HepG2 (cell line): ENCODE measurements at regions not wholly inside any gene's neighbourhood (a gene's known extent, or its start where the extent isn't known, plus 50 kb on each side); places are given as distances from the start of the nearest gene placed in this dataset.

Source experiments
- ATAC-seq: fragments of 200-7000 bp; cut with Tn5 transposase; 3 replicates; pipeline ENCODE4 v1.9.1; 2020; ENCODE audit warnings: mild to moderate bottlenecking, moderate library complexity
- BruUV-seq: library from RNA; stranded (reverse); fragments of 400-500 nt; replicated peaks from 2 replicates; lab custom pipeline; 2021; lab: Mats Ljungman, UMichigan
- CTCF ChIA-PET: fragments of 300-600 bp; formaldehyde crosslinking; extraction: SDS; loops from one replicate; lab custom pipeline; 2021; ENCODE audit warnings: low total read pairs, inconsistent platforms, low intra/inter-chr PET ratio; lab: Yijun Ruan, JAX
- POLR2A ChIA-PET: fragments of 350-600 bp; sonication (Branson Sonifier 250); formaldehyde crosslinking; loops from one replicate; lab custom pipeline; 2020; ENCODE audit warnings: antibody characterized with exemption, inconsistent platforms; lab: Yijun Ruan, JAX
- DNase-seq: peaks from one replicate; pipeline ENCODE4 v3.0.0-alpha.2; 2015; ENCODE audit warnings: low spot score
- FAIRE-seq: peaks from 3 replicates; lab custom pipeline; 2011; peaks lifted over from hg19 to GRCh38; lab: Jason Lieb, UNC
- H2AFZ ChIP-seq: one replicate; pipeline ENCODE4 v1.6.1; 2011; ENCODE audit warnings: low read length, inconsistent platforms
- H3K27ac ChIP-seq: fragments of 300-600 bp; 3 replicates; pipeline ENCODE4 v1.8.0; 2011; ENCODE audit warnings: mixed run types, mild to moderate bottlenecking, mixed read lengths, low read length, inconsistent platforms; ENCODE audit not compliant: insufficient read depth; ENCODE audit errors: extremely low read length
- H3K27me3 ChIP-seq, 2 experiments: fragments of 200-600 bp in 1 of 2; 2 replicates in 1 of 2; 3 replicates in 1 of 2; pipeline versions ENCODE4 v1.6.0 to v1.8.0; 2011; ENCODE audit warnings: low read length in 2 of 2, mild to moderate bottlenecking in 2 of 2, moderate library complexity in 2 of 2, inconsistent platforms in 1 of 2; ENCODE audit not compliant: insufficient read depth in 2 of 2, control insufficient read depth in 1 of 2
- H3K36me3 ChIP-seq, 2 experiments: fragments of 200-600 bp in 1 of 2; replicated peaks in 1 of 2; 2 replicates in 1 of 2; 3 replicates in 1 of 2; pipeline versions ENCODE4 v1.5.1 to v1.8.0; 2011; ENCODE audit warnings: low read length in 2 of 2, inconsistent platforms in 1 of 2; ENCODE audit not compliant: insufficient read depth in 2 of 2, control insufficient read depth in 1 of 2
- H3K4me1 ChIP-seq: 2 replicates; pipeline ENCODE4 v1.5.1; 2012; ENCODE audit warnings: low read length, inconsistent platforms; ENCODE audit not compliant: insufficient read depth
- H3K4me2 ChIP-seq: 2 replicates; pipeline ENCODE4 v1.6.0; 2011; ENCODE audit warnings: low read depth, low read length, inconsistent platforms
- H3K4me3 ChIP-seq, 3 experiments: fragments of 200-600 bp in 1 of 3; sonication (generic), shearing (Covaris generic) in 1 of 3; replicated peaks in 1 of 3; 2 replicates each; pipeline ENCODE4 v1.5.1; 2011 to 2016; ENCODE audit warnings: low read length in 3 of 3, inconsistent platforms in 2 of 3, low read depth in 2 of 3, mild to moderate bottlenecking in 2 of 3, control low read depth in 1 of 3, mixed read lengths in 1 of 3; ENCODE audit not compliant: insufficient read depth in 1 of 3
- H3K79me2 ChIP-seq: one replicate; pipeline ENCODE4 v1.6.1; 2011; ENCODE audit warnings: low read length, inconsistent platforms; ENCODE audit not compliant: insufficient read depth
- H3K9ac ChIP-seq: 2 replicates; pipeline ENCODE4 v1.6.0; 2011; ENCODE audit warnings: mild to moderate bottlenecking, low read depth, low read length, inconsistent platforms; ENCODE audit not compliant: insufficient read depth
- H3K9me3 ChIP-seq: 2 replicates; pipeline ENCODE4 v1.5.1; 2012; ENCODE audit warnings: mild to moderate bottlenecking, low read length
- H4K20me1 ChIP-seq: 2 replicates; pipeline ENCODE4 v1.6.0; 2011; ENCODE audit warnings: inconsistent platforms, mild to moderate bottlenecking, low read length, moderate library complexity; ENCODE audit not compliant: insufficient read depth
- BRD4 ChIP-seq: sonication (generic); formaldehyde crosslinking; IDR thresholded peaks from 2 replicates; pipeline ENCODE4 v1.4.0; 2020; ENCODE audit warnings: missing genetic modification reagents
- FIP1L1 ChIP-seq: fragments of 200-400 bp; formaldehyde crosslinking; IDR thresholded peaks from 2 replicates; pipeline ENCODE4 v1.6.1; 2018; ENCODE audit warnings: low read depth, mild to moderate bottlenecking, low read length, moderate library complexity, borderline replicate concordance; ENCODE audit not compliant: insufficient read depth
- PRPF4 ChIP-seq: fragments of 200-400 bp; formaldehyde crosslinking; IDR thresholded peaks from 2 replicates; pipeline ENCODE4 v1.6.1; 2016; ENCODE audit warnings: low read length, low read depth; ENCODE audit not compliant: poor library complexity, severe bottlenecking
- SIN3A ChIP-seq: IDR thresholded peaks from 2 replicates; pipeline ENCODE4 v1.6.1; 2011; ENCODE audit warnings: low read depth, mild to moderate bottlenecking, control low read depth, low read length, borderline replicate concordance
- ZBTB42 ChIP-seq: sonication (generic); formaldehyde crosslinking; IDR thresholded peaks from 2 replicates; pipeline ENCODE4 v1.5.0; 2020; ENCODE audit warnings: mild to moderate bottlenecking, missing genetic modification reagents
- ZNF280D ChIP-seq: sonication (generic); formaldehyde crosslinking; IDR thresholded peaks from 2 replicates; pipeline ENCODE4 v1.5.1; 2020; ENCODE audit warnings: mild to moderate bottlenecking, missing genetic modification reagents
- ZNF282 ChIP-seq: fragments of 450-650 bp; IDR thresholded peaks from 2 replicates; pipeline ENCODE4 v1.6.1; 2018; ENCODE audit not compliant: partially characterized antibody
- WGBS: methylation state at CpG from one replicate; pipeline ENCODE4 v1.1.6; 2017; ENCODE audit warnings: low lambda C conversion rate; 5-methylcytosine and 5-hydroxymethylcytosine counted together
- in situ Hi-C: cut with HindIII; loops from 2 replicates; pipeline ENCODE4 v1.10.0; 2017; ENCODE audit warnings: low pct_unique_long_range_greater_than_20kb; ENCODE audit not compliant: extremely low pct_ligation_motif_present
- intact Hi-C: fragments of 100-400 bp; cut with micrococcal nuclease; formaldehyde crosslinking; loops from one replicate; pipeline ENCODE4 v1.10.0; 2022; ENCODE audit not compliant: unreplicated experiment
- TF ChIP-seq, protein P1 (sequence below): sonication (generic); formaldehyde crosslinking; IDR thresholded peaks from 2 replicates; pipeline ENCODE4 v1.5.1; 2020; ENCODE audit warnings: missing genetic modification reagents, mild to moderate bottlenecking, borderline replicate concordance

GRCh38 chr5:61704289-61704688 is 372.2 kb downstream of the ZSWIM6 start:
- WGBS: 0% methylated on average over 3 of the region's 3 CpGs
- Histone ChIP-seq H3K79me2 (no peaks in the 10 kb centered on the region), H3K4me1 (no peaks in the 10 kb centered on the region), H3K9me3 (no peaks in the 10 kb centered on the region), H3K27me3 (peaks cover 0 to 5% of the 10 kb centered on the region in 2 experiments; a peak in 3 of 5 replicates), H3K36me3 (no peaks in the 10 kb centered on the region), H3K4me3 (no peak overlapping the region), H3K27ac (no peak overlapping the region), H4K20me1 (no peaks in the 10 kb centered on the region), H3K4me2 (no peak overlapping the region), H2AFZ (no peak overlapping the region), H3K9ac (no peak overlapping the region)
- FAIRE-seq (no peak), DNase-seq (no peak), ATAC-seq (no peak)
- CTCF ChIA-PET: no interaction called here
- BruUV-seq: no TSS peak
- POLR2A ChIA-PET: no interaction called here
- in situ Hi-C loops (no loop called here), intact Hi-C loops (no loop called here)
- no peak for TF ChIP-seq BRD4 (CRISPR knock-in tag)
- no peak for TF ChIP-seq PRPF4
- TF ChIP-seq, protein P1, sequence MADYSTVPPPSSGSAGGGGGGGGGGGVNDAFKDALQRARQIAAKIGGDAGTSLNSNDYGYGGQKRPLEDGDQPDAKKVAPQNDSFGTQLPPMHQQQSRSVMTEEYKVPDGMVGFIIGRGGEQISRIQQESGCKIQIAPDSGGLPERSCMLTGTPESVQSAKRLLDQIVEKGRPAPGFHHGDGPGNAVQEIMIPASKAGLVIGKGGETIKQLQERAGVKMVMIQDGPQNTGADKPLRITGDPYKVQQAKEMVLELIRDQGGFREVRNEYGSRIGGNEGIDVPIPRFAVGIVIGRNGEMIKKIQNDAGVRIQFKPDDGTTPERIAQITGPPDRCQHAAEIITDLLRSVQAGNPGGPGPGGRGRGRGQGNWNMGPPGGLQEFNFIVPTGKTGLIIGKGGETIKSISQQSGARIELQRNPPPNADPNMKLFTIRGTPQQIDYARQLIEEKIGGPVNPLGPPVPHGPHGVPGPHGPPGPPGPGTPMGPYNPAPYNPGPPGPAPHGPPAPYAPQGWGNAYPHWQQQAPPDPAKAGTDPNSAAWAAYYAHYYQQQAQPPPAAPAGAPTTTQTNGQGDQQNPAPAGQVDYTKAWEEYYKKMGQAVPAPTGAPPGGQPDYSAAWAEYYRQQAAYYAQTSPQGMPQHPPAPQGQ (CRISPR knock-in tag): no peak
- TF ChIP-seq ZNF280D: no peak
- no peak for TF ChIP-seq FIP1L1
- no peak for TF ChIP-seq ZBTB42 (CRISPR knock-in tag)
- no peak for TF ChIP-seq ZNF282
- TF ChIP-seq SIN3A: no peak
